GM18520 (cell line): ENCODE measurements at regions not wholly inside any gene's neighbourhood (a gene's known extent, or its start where the extent isn't known, plus 50 kb on each side); places are given as distances from the start of the nearest gene placed in this dataset.
A peak's percentile ranks its signal among the peaks of the same experiment; 100 is the strongest.

Experiments used
- ATAC-seq: cut with Tn5 transposase; IDR thresholded peaks from one replicate; pipeline ENCODE4 v1.9.1; 2021; ENCODE audit not compliant: unreplicated experiment

DNA sequence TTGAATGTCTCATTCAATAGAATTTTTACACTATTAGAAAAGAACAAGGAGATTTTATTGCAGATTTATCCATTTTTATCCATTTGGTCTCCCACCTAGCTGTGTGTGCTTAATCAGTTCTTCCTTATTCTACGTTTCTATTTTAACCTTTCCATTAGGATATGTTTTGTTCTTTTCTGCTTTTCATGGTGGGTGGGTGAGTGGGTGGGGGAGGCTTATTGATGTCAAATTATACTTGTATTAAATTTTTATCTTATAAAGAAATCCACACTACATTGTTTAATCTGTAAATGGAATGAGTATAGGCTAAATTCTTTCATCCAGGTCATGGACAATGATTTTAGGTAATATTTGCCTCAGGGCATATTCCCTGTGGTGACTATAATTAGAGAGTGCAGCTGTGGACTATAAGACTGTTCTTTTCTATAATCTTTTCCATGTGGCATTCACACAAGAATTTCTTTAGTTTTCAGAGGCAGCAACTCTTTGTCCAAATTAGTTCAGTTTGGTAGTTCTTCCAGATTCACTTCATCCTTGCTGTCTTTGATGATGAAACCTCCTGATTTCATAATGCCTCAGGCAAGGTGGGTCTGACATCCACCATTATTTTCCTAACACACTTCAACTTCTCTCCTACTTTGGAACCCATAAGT is 2451.8 kb downstream of the PCDH7 start:
- ATAC-seq = no peak

DNA sequence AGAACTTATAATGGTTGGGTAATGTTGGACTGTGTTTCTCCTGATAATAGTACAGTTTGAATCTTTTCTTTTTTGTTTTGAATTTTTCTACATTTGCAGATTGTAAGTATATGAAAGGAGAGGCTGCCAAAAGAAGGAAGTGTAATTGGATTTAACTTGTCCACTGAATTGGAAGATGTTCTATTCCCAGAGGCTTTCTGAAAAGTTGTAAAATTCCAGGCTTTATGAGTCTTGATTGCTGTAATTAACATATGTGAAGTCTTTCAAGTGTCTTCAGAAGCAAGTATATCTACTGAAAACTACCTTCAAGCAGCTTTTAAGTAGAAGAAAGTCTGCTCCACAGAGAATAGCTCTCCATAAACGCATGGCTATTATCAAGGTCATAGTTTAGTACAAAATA is 2456.4 kb downstream of the PCDH7 start:
- no peak for ATAC-seq

DNA sequence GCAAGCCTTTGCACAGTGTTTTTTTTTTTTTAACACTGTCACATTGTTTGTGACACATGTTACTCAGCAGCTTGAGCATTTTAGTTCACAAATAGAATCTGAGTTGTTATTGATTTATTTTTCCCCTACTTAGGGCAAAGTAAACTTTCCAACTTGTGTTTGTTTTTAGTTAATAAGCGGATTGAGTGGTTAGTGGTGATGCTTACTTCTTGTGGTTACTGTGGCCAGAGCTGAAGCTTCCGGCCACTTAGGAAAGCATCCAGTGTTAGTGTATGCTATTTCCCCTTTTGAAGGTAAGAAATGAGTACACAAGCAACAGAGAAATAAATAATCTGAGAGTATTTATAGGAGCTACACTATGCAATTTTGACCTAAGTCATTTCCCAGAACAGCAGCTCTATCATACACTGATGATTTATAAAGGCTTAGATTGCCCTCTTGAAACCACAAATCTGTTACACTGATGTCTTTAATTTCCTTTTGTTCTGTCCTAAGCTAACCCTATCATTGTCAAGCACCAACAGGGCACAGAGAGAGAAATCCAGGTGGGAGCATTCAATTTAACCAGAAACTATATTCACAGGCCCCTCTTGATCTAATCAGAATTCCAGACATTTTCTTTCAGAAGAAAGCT is 2464.6 kb downstream of the PCDH7 start:
- ATAC-seq = peak; percentile 75

DNA sequence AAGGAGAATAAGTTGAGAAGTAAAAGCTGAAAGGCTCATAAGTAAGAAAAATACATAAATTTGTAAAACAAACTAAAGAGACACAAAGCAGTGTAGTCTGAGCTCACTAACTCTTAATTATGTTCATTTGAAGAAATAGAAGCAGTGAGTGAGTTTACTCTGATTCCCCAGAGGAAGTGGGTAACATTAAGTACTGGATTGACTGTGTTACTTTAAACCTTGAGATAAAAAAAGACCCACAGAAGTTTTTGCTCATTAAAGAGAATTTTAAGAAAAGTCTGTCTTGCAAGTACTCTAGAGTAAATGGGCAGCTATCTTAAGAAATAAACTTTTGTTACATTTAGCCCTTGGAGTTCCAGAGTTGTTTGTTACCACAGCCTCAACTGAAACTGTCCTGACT is 2466.9 kb downstream of the PCDH7 start:
- no peak for ATAC-seq

DNA sequence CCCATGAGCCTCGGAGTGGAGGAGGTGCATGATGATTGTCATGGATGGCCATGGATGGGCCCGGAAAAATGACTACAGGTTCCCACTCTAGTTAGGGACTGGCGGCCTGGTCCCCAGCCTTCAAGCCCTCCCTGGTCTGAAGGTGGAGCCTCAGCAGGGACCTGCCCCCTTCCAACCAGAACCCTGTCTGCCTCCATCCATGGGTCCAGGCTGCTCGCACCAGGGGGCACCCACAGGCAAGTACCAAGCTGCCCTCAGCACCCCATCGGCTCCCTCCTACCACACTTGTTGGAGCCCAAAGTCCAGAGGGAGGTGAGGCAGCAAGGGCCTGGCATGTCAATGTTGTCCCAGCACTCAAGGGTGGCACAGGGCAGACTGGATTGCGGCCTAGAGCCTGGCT is 2468.6 kb downstream of the PCDH7 start:
- ATAC-seq = no peak

DNA sequence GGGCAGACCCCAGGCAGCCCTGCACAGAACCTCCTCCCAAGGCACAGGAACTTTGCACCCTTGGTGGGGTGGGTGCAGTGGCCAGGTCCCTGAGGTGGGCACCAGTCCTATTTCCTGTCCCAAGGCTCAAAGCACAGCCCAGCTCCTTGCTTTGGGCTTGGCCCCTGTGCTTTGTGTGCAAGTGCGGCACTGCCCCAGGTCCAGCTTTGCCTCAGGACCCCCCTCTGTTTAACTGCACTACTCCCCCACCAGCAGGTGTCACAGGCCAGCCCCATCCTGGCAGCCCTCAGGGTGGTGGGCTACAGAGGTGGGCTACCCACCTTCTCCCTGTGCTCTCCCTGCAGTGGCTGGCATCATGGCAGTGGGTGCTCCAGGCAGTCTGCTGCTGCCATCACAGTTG is 2469.0 kb downstream of the PCDH7 start:
- ATAC-seq = no peak

DNA sequence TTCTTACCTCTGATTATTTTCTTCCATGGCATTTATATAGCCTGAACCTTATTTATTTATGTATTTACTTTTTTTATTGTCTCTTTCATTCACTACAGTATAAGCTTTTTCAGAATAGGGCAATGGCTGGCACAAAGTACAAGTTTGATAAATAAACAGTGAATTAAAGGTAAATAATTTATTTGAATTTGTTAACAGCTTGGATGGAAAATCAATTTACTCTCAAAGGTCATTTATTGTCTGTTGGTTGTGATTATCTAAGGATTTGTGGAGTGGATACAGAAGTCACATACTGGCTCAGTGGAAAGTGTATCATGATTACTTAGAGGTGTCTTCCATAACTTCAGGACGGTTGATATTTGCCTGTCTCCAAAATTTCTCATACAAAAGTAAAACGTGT is 2472.9 kb downstream of the PCDH7 start:
- no peak for ATAC-seq

DNA sequence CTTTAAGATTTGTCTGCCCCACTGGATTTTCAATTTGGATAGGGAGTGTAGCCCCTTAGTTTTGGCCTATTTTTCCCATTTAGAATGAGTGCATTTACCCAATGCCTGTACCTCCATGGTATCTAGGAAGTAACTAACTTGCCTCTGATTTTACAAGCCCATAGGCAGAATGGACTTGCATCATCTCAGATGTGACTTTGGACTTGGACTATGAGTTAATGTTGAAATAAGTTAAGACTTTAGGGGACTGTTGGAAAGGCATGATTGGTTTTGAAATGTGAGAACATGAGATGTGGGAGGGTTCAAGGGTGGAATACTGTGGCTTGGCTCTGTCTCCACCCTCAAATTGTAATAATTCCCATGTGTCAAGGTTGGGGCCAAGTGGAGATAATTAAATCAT is 2480.2 kb downstream of the PCDH7 start:
- ATAC-seq = no peak

DNA sequence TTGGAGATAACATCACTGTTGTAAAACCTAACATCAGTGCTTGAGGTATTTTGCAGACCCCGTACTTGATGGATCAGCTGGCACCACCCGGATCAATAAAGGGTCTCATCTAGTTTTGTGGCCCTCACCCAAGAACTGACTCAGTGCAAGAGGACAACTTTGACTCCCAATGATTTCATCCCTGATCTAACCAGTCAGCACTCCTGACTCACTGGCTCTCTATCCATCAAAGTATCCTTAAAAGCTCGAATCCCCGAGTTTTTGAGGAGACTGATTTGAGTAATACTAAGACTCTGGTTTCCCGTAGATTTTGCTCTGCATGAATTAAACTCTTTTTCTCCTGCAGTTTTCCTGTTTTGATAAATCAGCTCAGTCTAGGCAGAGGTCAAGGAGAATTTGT is 2498.1 kb downstream of the PCDH7 start:
- ATAC-seq = no peak

DNA sequence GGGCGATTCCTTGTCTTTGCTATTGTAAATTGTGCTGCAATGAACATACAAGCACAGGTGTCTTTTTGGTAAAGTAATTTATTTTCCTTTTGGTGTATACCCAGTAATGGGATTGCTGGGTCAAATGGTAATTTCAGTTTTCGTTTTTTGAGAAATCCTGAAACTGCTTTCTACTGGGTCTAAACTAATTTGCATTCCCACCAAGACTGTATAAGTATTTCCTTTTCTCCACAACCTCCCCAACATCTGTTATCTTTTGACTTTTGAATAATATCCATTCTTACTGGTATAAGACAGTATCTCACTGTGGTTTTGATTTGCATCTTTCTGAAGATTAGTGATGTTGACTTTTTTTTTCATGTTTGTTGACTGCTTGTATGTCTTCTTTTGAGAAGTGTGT is 2506.0 kb downstream of the PCDH7 start:
- no peak for ATAC-seq

DNA sequence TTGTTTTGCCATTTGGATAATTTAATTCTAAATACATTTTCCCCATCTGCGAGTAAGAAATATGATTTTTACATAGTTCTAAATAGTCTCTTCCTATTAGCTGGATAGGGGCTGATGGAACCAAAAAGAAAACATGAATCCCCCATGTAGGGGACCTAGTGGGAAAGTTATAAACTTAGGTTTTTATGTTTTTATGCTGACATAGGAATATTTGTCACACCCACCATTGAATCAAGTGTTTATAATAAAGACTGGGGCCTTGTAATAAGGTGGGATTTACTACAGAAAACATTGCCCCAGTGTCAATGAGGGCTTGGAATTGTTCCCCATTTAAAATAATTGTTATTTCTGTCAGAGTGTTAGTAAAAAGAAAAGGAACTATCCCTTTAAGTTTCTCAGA is 2506.6 kb downstream of the PCDH7 start:
- no peak for ATAC-seq

DNA sequence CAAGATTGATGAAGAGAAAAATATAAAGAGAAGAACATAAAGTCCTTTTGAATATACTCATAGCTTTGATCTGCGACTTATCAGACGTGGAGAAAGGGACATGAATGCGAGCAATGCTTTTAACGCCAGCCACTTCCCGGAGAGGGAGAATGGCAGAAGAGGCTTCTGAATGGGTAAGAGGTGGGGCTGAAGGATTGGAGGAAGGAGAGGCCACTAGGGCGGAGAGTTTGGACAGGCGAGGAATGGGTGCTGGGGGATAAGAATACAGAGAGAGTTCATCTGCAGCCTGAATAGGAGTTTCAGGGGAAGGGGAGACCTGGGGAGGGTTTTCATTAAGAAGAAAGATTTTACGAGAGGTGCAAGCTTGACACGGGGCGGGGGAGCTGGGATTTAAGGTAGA is 2534.9 kb downstream of the PCDH7 start:
- ATAC-seq = no peak

DNA sequence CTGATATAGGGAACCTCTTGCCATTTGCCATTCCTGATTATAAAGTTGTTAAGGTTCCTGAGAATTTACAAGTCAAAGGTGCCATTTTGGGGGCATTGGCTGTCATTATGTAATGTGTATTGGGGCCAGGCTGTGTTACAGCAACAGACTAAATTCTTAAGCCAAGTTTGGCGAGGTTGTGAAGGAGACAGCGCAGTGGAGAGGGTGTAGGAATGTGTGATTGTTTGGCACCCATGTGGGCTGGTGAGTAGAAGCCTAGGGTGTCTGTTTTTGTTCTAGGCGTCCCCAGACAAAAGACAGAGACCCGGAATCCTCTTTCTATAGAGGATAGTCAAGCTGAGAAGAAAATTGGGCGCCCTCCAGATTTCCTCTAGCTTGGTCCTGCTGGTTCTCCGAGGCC is 2535.3 kb downstream of the PCDH7 start:
- no peak for ATAC-seq

DNA sequence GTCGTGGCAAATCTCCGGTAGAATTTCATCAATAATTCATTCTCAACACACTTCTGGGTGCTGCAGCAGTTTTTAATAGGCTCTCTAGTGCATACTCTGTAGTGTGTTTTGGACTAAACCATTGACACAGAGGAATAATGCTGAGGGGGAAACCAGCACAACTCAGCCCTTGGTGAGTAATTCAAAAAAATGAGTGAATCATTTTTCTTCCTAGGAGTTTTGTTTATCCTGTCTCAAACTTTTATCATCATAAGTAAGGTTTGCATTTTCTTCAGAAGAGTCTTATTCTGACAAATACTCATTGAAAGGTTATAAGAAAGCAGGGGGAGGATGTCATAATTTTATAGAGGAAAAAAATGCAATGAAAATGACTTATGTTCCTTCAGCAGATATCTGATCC is 2542.7 kb downstream of the PCDH7 start:
- ATAC-seq = no peak

DNA sequence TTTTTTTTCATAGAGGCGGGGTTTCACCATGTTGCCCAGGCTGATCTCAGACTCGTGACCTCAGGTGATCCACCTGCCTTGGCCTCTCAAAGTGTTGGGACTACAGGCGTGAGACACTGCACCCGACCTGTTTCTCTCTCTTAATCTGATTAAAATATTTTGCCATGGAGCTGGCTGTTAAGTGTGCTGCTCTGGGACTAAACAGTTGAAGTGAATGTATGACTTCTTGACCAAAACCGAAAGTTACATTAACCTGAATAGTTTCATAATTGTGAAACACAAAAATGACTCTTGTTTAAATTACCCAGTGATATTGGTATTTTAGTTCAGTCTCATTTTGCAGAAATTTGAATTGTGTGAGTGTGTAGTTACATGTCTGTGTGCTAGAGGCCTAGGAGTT is 2548.6 kb downstream of the PCDH7 start:
- ATAC-seq = no peak

DNA sequence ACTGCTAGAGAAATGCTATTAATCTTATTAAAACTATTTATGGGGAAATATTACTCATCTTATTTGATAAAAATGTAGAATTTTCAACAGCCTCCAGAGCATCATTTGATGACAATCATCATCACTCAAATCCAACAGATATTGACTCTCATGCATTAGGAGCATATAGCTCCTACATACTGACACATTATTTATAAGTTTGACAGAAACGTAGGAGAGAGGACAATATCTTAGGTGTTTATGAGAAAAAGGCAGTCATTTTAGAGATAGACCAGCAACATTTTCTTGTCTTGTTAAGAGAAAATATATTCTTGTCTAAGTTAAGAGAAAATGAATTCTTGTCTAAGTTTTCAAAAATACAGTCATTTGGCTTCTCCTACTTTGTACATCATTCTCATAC is 2550.2 kb downstream of the PCDH7 start:
- no peak for ATAC-seq

DNA sequence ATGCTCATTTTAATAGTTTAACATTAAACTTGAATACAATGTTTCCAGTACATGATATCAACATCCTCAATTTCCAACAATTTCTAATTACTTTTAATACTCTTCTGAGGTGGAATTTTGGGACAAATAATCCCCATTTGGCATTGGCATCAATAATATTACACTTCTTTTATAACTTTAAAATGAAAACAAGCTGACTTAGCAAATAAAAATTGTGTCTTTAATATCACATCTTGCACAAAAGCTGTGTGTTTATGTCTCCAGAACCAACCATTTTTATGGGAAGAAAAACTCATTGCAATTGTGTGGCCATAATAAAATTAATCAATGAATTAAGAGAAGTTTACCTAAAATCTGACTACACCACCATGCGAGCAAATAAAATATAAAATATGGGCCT is 2552.6 kb downstream of the PCDH7 start:
- no peak for ATAC-seq

DNA sequence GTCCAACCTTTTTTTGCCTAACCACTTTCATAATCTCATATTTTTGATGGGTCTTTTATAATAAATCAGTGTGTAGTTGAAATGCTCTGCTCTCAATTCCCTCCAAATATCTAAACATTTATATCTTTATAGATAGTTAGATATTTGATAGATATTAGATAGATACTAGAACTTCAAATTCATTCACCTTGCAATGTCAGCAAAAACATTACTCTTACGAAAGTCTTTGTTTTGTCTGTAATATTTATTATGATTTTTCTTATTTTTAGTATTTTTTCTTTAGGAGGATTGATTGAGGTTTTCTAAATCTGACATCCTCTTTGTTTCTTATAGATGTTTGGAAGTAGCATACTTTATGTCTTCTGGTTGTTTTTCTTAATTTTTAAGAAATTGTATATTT is 2563.6 kb downstream of the PCDH7 start:
- ATAC-seq = no peak

DNA sequence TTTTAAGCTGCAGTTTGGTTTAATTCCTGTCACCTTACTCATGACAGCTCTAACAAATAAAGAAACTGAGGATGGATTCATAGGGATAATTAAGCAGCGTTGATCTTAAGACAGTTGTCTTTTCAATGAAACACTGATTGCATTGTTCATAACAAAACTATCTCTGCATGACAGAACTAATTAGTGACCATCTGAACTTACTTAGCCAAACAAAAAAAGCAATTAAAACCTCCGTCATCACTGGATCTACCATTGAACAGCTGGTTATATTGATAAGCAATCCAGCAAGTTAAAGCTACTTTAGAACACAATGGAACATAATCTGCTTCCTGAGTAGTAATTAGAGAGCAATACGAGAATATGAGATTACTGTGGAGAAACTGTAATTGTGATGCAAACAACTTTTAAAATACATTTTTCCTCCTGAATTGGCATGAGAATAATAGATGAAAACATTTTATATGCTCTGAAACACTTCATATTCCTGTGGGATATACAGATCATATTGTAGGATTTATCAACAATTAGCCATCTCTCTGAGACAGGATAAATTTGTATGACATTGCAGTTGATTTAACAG is 2576.8 kb downstream of the PCDH7 start:
- no peak for ATAC-seq

DNA sequence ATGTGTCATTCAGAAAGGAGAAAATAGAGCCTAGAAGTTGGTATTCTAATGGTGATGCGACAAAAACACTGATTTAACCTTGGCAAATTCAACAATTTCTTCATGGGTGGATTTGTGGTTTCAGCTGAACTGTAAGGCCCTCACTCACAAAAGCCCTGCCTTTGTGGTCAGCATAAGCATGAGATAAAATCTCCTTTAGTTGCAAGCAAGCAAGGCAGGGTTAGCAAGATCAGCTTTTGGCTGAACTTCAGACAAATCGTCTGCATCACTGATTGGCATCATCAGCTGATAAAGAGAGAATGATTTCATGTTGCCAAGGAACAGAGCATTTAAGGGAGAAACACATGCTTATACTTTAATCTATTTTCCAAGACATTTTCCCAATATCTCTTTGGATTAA is 2582.2 kb downstream of the PCDH7 start:
- no peak for ATAC-seq

DNA sequence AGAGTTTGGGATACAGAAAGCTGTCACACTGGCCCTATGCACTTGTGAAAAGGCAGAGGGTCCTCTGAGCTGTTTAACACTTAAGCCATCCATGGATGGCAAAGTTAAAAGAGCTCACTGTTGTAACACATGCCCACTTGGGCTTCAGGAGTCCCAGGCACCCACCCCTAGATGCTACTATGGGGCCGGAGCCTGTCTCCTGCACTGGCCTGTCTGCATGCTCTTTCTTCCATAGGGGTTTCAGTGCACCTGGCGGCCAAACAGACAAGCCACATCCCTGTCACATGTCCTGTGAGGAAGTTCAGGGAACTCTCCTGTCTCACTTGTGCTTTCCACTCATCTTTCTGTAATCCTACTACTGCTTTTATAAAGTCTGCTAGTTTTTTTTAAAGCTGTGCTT is 2586.0 kb downstream of the PCDH7 start:
- no peak for ATAC-seq

DNA sequence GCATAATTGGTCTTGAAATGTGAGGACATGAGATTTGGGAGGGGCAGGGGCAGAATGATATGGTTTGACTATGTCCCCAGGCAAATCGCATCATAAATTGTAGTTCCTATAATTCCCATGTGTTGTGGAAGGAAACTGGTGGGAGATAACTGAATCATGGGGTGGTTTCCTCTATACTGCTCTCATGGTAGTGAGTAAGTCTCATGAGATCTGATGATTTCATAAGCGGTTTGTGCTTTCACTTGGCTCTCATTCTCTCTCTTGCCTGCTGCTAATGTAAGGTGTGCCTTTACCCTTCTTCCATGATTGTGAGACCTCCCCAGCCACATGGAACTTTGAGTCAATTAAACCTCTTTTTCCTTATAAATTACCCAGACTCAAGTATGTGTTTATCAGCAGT is 2595.9 kb downstream of the PCDH7 start:
- ATAC-seq = no peak

DNA sequence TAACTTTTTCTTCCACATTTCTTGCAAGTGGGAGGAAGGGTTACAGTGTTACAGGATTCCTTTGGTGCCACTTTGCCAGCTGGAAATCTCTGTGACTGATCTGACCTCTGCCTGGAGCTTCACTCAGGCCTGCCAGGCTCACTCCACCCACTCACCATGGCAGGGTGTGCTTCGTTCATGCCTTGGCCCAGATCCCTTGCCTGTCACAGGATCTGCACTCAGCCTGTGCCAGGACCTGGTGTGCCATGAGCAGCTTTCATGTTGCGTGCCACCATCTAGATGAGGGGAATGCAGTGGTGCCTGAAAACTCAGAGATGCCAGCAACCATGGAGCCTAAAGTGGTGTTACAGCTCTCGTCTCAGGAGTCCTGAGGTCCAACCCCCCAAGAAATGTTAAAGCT is 2596.4 kb downstream of the PCDH7 start:
- no peak for ATAC-seq
